Fibroblast of upper back skin (primary cell): ENCODE measurements at regions not wholly inside any gene's neighbourhood (a gene's known extent, or its start where the extent isn't known, plus 50 kb on each side); places are given as distances from the start of the nearest gene placed in this dataset.

ENCODE experiments used
- DNase-seq: peaks from one replicate; pipeline ENCODE4 v3.0.0-alpha.2; 2013

GRCh38 chr9:96086936-96087571, 211.6 kb downstream of the ERCC6L2 start:
- DNase-seq: no peak

GRCh38 chr9:96085491-96086143, 210.1 kb downstream of the ERCC6L2 start:
- DNase-seq: no peak

GRCh38 chr9:96084331-96084734, 208.8 kb downstream of the ERCC6L2 start:
- no peak for DNase-seq

- DNase-seq: no peak
Measured at GRCh38 chr9:96082516-96083232, 207.2 kb downstream of the ERCC6L2 start.

GRCh38 chr9:96080364-96080763, 204.9 kb downstream of the ERCC6L2 start:
- peak; percentile 8 for DNase-seq

- DNase-seq: no peak
Measured at GRCh38 chr9:96079779-96080178, 204.3 kb downstream of the ERCC6L2 start.

- DNase-seq: no peak
Measured at GRCh38 chr9:96078897-96079490, 203.5 kb downstream of the ERCC6L2 start.

GRCh38 chr9:96075757-96076156, 200.3 kb downstream of the ERCC6L2 start:
- DNase-seq: no peak

GRCh38 chr9:96075111-96075510, 199.6 kb downstream of the ERCC6L2 start:
- no peak for DNase-seq

- no peak for DNase-seq
Measured at GRCh38 chr9:96073531-96074480, 198.3 kb downstream of the ERCC6L2 start.

- DNase-seq: no peak
Measured at GRCh38 chr9:96072930-96073329, 197.4 kb downstream of the ERCC6L2 start.

GRCh38 chr9:96071815-96072124, 196.3 kb downstream of the ERCC6L2 start:
- no peak for DNase-seq

GRCh38 chr9:96071076-96071814, 195.8 kb downstream of the ERCC6L2 start:
- peak; percentile 37 for DNase-seq

- DNase-seq: no peak
Measured at GRCh38 chr9:96069629-96070220, 194.2 kb downstream of the ERCC6L2 start.

GRCh38 chr9:96068511-96068910, 193.0 kb downstream of the ERCC6L2 start:
- no peak for DNase-seq

GRCh38 chr9:96067600-96067999, 192.1 kb downstream of the ERCC6L2 start:
- DNase-seq: no peak

- DNase-seq: peak; percentile 52
Measured at GRCh38 chr9:96067004-96067403, 191.5 kb downstream of the ERCC6L2 start.

GRCh38 chr9:96065482-96066251, 190.2 kb downstream of the ERCC6L2 start:
- DNase-seq: no peak

GRCh38 chr9:96064826-96065481, 189.5 kb downstream of the ERCC6L2 start:
- peak; percentile 7 for DNase-seq

- DNase-seq: no peak
Measured at GRCh38 chr9:96062854-96063253, 187.4 kb downstream of the ERCC6L2 start.
